NCI-H146 (cell line): ENCODE measurements at regions not wholly inside any gene's neighbourhood (a gene's known extent, or its start where the extent isn't known, plus 50 kb on each side); places are given as distances from the start of the nearest gene placed in this dataset.

ENCODE experiments used
- DNase-seq: peaks from one replicate; lab custom pipeline; 2025; lab: John Stamatoyannopoulos, UW

GRCh38 chr3:184659797-184660301 is 52.0 kb downstream of the MAGEF1 start:
- no peak for DNase-seq

GRCh38 chr3:184658223-184658928 is 53.5 kb downstream of the MAGEF1 start:
- DNase-seq, result no peak

GRCh38 chr3:184656829-184657681 is 54.8 kb downstream of the MAGEF1 start:
- no peak for DNase-seq

- no peak for DNase-seq
Measured at GRCh38 chr3:184656458-184656828, 55.4 kb downstream of the MAGEF1 start.

- no peak for DNase-seq
Measured at GRCh38 chr3:184655597-184655996, 56.3 kb downstream of the MAGEF1 start.

- no peak for DNase-seq
Measured at GRCh38 chr3:184654375-184654774, 57.5 kb downstream of the MAGEF1 start.

GRCh38 chr3:184652465-184652864 is 59.4 kb downstream of the MAGEF1 start:
- DNase-seq, result no peak

GRCh38 chr3:184651904-184652303 is 60.0 kb downstream of the MAGEF1 start:
- no peak for DNase-seq

- DNase-seq, result no peak
Measured at GRCh38 chr3:184648636-184649035, 63.2 kb downstream of the MAGEF1 start.

GRCh38 chr3:184647405-184647936 is 64.4 kb downstream of the MAGEF1 start:
- no peak for DNase-seq

GRCh38 chr3:184645336-184645735 is 66.5 kb downstream of the MAGEF1 start:
- peak; percentile 73 for DNase-seq

GRCh38 chr3:184643442-184643841 is 68.4 kb downstream of the MAGEF1 start:
- no peak for DNase-seq

GRCh38 chr3:184642631-184643285 is 69.1 kb downstream of the MAGEF1 start:
- DNase-seq, result peak; percentile 21

- no peak for DNase-seq
Measured at GRCh38 chr3:184641430-184641829, 70.4 kb downstream of the MAGEF1 start.

GRCh38 chr3:184639351-184639750 is 72.5 kb downstream of the MAGEF1 start:
- no peak for DNase-seq

GRCh38 chr3:184637705-184638104 is 74.2 kb downstream of the MAGEF1 start:
- DNase-seq, result no peak

GRCh38 chr3:184636741-184637316 is 75.0 kb downstream of the MAGEF1 start:
- no peak for DNase-seq

- no peak for DNase-seq
Measured at GRCh38 chr3:184635774-184636173, 74.2 kb downstream of the EPHB3 start.

GRCh38 chr3:184635126-184635525 is 73.5 kb downstream of the EPHB3 start:
- DNase-seq, result no peak

GRCh38 chr3:184633237-184633579 is 71.6 kb downstream of the EPHB3 start:
- no peak for DNase-seq

- no peak for DNase-seq
Measured at GRCh38 chr3:184632551-184633236, 71.1 kb downstream of the EPHB3 start.
